Esophagus squamous epithelium (tissue), 5 donors: ENCODE measurements at regions not wholly inside any gene's neighbourhood (a gene's known extent, or its start where the extent isn't known, plus 50 kb on each side); places are given as distances from the start of the nearest gene placed in this dataset.

Experiments
- DNase-seq: peaks from one replicate; lab custom pipeline; 2025; lab: John Stamatoyannopoulos, UW
- H3K27ac ChIP-seq, 4 donors: fragments of 200-600 bp; sonication (generic); one replicate each; pipeline ENCODE4 v1.5.1; 2016 to 2019; ENCODE audit warnings: mild to moderate bottlenecking in 1 of 4
- H3K27me3 ChIP-seq, 4 donors: fragments of 200-600 bp; sonication (generic); 1 replicate in 3 of 4; 2 replicates in 1 of 4; pipeline versions ENCODE4 v1.5.1 to v1.6.0; 2017 to 2021; ENCODE audit warnings: antibody characterized with exemption in 1 of 4
- H3K36me3 ChIP-seq, 3 donors: fragments of 200-600 bp; sonication (generic); one replicate each; pipeline ENCODE4 v1.5.1; 2016 to 2019
- H3K4me1 ChIP-seq, 3 donors: fragments of 200-600 bp; sonication (generic); one replicate each; pipeline ENCODE4 v1.5.1; 2017 to 2019
- H3K4me3 ChIP-seq, 4 donors: fragments of 200-600 bp; sonication (generic); 1 replicate in 3 of 4; 2 replicates in 1 of 4; pipeline ENCODE4 v1.5.1; 2016 to 2019; ENCODE audit warnings: mild to moderate bottlenecking in 2 of 4, moderate library complexity in 1 of 4
- H3K9me3 ChIP-seq, 3 donors: fragments of 200-600 bp; sonication (generic); one replicate each; pipeline ENCODE4 v1.5.1; 2016 to 2019
- CTCF ChIP-seq, 6 experiments: fragments of 450-650 bp in 4 of 6; fragments of 200-600 bp in 2 of 6; sonication (generic) in 2 of 6; IDR thresholded peaks; one replicate each; pipeline ENCODE4 v1.5.1; 2016 to 2019; ENCODE audit warnings: antibody characterized with exemption in 6 of 6, mild to moderate bottlenecking in 4 of 6, moderate library complexity in 4 of 6
- POLR2A ChIP-seq, 4 donors: fragments of 450-650 bp; IDR thresholded peaks; one replicate each; pipeline ENCODE4 v1.6.1; 2017; ENCODE audit warnings: antibody characterized with exemption in 4 of 4, mild to moderate bottlenecking in 4 of 4, moderate library complexity in 3 of 4
- WGBS, 2 donors: methylation state at CpG; one replicate each; pipeline ENCODE4 v1.1.5; 2018; 5-methylcytosine and 5-hydroxymethylcytosine counted together
- intact Hi-C: fragments of 100-400 bp; cut with DNase I; formaldehyde crosslinking; loops from one replicate; pipeline ENCODE4 v1.15.0; 2022
- donor health status: DM: yes; HTN: yes; CAD: no.

GRCh38 chr12:46472144-46472705 lies 99.7 kb upstream of the SLC38A2 start:
- H3K4me1 ChIP-seq, result peaks cover 9 to 31% (median 17%) of the 10 kb centered on the region in 3 donors
- intact Hi-C loops, result no loop called here
- no peak overlapping the region for H3K4me3 ChIP-seq
- 82 to 85% methylated on average over 5 of the region's 5 CpGs for WGBS, 2 donors
- DNase-seq, result no peak
- TF ChIP-seq POLR2A (IDR thresholded peaks at IDR 0.05) (no peak), CTCF (IDR thresholded peaks at IDR 0.05) (no peak)
- H3K27me3 ChIP-seq, result no peaks in the 10 kb centered on the region
- H3K36me3 ChIP-seq, result no peaks in the 10 kb centered on the region
- peak overlapping the region in 2 of 4 donors; percentile 74 to 83 for H3K27ac ChIP-seq
- no peaks in the 10 kb centered on the region for H3K9me3 ChIP-seq

DNA sequence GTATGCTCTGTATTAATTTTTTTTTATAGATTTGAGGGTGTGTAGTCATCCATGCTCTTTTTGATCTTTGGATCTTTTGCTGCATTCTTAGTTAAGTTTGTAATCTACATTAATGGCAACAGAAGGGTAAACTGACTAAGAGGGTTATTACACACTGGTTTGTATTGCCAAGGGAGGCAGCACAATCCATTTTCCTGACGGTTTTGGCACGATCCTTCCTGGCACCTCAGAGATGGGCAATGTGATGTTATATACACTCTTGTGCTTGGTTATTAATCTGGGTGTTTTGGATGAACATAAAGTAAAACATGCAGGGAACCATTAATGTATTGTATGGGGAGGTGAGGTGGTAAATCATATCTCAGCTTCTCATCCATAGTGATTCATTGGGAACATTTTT lies 98.8 kb upstream of the SLC38A2 start:
- no peaks in the 10 kb centered on the region for H3K36me3 ChIP-seq
- H3K4me1 ChIP-seq, result peaks cover 9 to 31% (median 17%) of the 10 kb centered on the region in 3 donors
- no peaks in the 10 kb centered on the region for H3K27me3 ChIP-seq
- 44 to 57% methylated on average over 2 of the region's 2 CpGs for whole genome bisulfite sequencing, 2 donors
- H3K4me3 ChIP-seq, result no peak overlapping the region
- no peak for TF ChIP-seq POLR2A (IDR thresholded peaks at IDR 0.05)
- TF ChIP-seq CTCF (IDR thresholded peaks at IDR 0.05), result no peak
- DNase-seq, result no peak
- intact Hi-C loops, result no loop called here
- no peaks in the 10 kb centered on the region for H3K9me3 ChIP-seq
- no peak overlapping the region for H3K27ac ChIP-seq

DNA sequence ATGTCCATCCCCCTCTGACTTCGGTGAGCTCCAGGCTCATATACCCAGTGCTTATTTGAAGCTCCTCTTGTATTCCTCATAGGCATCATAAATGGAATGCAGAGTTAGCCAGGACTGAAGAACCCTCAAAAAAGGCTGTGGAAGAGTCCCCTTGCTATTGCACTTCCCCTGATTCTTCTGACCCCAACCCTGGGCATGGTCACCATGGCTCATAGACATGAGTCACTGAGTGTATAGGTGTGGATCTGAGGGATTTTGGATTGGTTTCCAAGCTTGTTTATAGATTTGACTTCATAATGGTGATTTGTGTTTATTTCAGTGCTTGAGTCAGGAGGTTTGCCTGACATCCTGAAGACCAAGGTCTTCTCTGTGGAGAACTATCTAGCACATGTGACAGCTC lies 98.4 kb upstream of the SLC38A2 start:
- Histone ChIP-seq H3K9me3 (no peaks in the 10 kb centered on the region), H3K36me3 (no peaks in the 10 kb centered on the region), H3K4me1 (peaks cover 9 to 31% (median 17%) of the 10 kb centered on the region in 3 donors), H3K4me3 (no peak overlapping the region), H3K27ac (no peak overlapping the region), H3K27me3 (no peaks in the 10 kb centered on the region)
- TF ChIP-seq POLR2A (IDR thresholded peaks at IDR 0.05), result no peak
- TF ChIP-seq CTCF (IDR thresholded peaks at IDR 0.05), result no peak
- intact Hi-C loops, result no loop called here
- DNase-seq, result no peak
- WGBS, 2 donors, result 67 to 88% methylated on average over 1 of the region's 1 CpG

DNA sequence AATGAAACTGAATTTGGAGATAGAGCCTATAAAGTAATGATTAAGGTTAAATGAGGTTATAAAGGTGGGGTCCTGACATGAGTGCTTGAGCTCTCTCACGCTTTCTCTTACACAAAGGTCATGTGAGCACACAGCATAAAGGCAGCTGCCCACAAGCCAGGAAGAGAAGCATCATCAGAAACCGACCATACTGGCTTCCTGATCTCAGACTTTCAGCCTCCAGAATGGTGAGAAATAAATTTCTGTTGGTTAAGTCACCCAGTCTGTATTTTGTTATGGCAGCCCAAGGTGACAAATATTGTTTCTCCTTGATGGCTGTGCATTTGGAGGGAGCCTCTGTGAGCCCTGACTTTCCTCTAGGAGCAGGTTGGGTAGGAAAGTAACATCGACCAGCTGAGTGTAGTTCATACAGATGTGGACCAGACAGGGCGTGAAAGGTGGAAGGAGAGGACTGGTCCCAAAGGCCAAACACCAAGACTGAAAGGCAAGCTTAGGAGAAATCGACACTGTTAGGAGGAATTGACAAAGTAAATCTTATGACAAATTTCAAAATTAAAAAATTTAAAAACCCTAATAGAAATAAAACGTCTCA lies 97.6 kb upstream of the SLC38A2 start:
- Histone ChIP-seq H3K27me3 (no peaks in the 10 kb centered on the region), H3K4me1 (peaks cover 9 to 31% (median 17%) of the 10 kb centered on the region in 3 donors), H3K27ac (peak overlapping the region in 1 of 4 donors; percentile 7), H3K36me3 (no peaks in the 10 kb centered on the region), H3K9me3 (no peaks in the 10 kb centered on the region), H3K4me3 (no peak overlapping the region)
- TF ChIP-seq CTCF (IDR thresholded peaks at IDR 0.05), result no peak
- no peak for TF ChIP-seq POLR2A (IDR thresholded peaks at IDR 0.05)
- no peak for DNase-seq
- intact Hi-C loops, result no loop called here
- WGBS, 2 donors, result 74 to 75% methylated on average over 5 of the region's 6 CpGs

DNA sequence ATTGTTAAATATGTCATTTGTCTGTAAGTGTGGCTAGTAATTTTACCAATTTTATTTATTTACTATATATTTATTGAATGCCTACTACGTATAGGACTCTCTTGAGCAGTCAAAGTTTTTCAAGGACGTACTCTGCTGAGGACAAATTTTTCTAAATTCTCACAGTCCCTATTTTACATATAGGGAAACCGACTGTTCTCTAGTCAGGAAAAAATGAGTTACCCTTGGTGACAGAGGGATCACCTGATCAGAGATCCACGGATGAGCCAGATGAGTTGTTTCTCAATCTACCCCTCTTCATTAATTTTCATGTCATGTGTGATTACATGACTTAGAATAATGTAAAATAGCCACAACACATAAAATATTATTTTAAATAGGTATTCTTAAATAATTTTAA lies 96.2 kb upstream of the SLC38A2 start:
- Histone ChIP-seq H3K27me3 (no peaks in the 10 kb centered on the region), H3K27ac (no peak overlapping the region), H3K4me1 (peaks cover 2 to 23% (median 9%) of the 10 kb centered on the region in 3 donors), H3K36me3 (no peaks in the 10 kb centered on the region), H3K4me3 (no peak overlapping the region), H3K9me3 (no peaks in the 10 kb centered on the region)
- 55 to 77% methylated on average over 4 of the region's 4 CpGs for WGBS, 2 donors
- DNase-seq, result no peak
- intact Hi-C loops, result no loop called here
- TF ChIP-seq CTCF (IDR thresholded peaks at IDR 0.05), result no peak
